KG1 (cell line): ENCODE measurements at regions not wholly inside any gene's neighbourhood (a gene's known extent, or its start where the extent isn't known, plus 50 kb on each side); places are given as distances from the start of the nearest gene placed in this dataset.

Source experiments
- DNase-seq: peaks from one replicate; lab custom pipeline; 2025; lab: John Stamatoyannopoulos, UW

DNA sequence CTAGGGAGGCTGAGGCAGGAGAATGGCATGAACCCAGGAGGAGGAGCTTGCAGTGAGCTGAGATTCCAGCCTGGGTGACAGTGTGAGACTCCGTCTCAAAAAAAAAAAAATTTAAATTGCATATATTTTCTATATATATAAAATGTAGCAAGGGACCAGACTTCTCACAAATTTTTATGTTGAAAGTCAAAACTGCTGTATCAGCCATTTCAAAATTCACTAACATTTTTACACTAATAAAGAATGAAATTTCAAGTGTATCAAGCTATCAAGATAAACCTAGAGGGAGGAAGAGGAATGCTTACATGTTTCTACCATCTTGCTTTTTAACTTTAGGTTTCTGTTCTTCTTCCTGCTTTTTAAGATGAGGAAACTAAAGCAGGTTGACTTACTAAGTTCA lies 464.0 kb downstream of the KCNJ3 start:
- no peak for DNase-seq

DNA sequence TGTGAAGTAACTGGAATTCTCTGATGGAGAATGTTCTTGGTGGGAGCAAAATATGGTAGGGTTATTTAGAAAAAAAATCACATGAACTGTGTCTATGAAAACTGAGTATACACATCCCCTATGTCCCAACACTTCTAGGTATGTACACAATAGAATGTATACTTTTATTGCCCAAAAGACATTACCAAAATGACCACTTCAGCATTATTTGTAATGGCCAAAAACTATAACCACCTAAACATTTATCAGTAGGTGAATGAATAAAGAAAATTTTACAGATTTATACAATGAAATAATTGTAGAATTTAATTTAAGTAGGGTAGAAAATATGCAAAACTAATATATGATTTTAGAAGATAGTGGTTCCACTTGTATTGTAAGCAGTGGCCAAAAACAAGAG lies 462.8 kb downstream of the KCNJ3 start:
- no peak for DNase-seq

DNA sequence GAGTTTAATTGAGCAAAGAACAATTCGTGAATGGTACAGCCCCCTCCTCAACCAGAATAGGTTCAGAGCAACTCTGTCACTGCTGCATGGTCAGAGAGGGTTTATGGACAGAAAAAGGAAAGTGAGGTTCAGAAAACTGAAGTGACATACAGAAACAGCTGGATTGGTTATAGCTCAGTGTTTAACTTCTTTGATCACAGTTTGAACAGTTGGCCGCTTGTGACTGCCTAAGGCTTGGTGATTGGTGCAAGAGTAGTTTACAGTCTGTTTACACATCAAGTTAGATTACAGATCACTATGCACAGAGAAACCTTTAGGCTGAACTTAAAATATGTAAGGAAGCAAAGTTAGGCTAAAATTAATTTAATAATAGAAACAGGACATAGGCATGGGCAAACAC lies 459.2 kb downstream of the KCNJ3 start:
- DNase-seq, result no peak

DNA sequence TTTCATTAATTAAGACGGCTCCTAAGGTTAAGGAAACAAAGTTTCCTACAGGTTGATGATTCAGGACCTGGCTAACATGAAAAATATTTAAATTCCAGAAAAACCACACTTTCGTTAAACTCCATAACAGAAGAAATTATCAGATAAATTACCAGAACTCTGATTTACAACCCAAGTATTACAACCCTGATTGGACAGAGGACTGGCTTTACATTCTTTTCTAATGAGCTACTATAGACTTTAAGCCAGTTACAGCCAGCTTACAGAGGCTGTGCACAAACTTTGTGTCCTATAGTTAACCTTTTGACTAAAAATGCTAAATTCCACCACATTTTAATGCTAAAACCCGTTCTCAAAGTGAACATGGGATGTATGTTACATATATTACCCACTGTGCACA lies 458.6 kb downstream of the KCNJ3 start:
- no peak for DNase-seq

DNA sequence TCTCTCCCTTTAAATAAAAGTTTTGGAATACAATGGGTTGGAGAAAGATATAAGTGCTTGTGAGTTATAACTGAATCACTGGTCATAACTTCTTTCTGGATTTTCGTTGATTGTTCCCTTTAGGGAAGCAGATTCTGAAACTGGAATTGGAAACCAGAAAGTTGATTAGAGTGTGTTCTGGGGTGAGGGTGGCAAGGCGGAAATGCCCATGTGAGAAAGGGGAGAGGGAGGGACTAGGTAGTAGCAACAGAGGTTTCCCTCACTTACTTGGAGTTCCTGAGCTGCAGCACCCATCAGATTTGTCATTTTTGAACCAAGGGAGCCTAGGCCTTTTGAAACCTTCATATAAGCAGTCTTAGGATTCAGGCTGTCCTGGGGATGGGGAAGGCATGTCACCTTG lies 453.4 kb downstream of the KCNJ3 start:
- no peak for DNase-seq

DNA sequence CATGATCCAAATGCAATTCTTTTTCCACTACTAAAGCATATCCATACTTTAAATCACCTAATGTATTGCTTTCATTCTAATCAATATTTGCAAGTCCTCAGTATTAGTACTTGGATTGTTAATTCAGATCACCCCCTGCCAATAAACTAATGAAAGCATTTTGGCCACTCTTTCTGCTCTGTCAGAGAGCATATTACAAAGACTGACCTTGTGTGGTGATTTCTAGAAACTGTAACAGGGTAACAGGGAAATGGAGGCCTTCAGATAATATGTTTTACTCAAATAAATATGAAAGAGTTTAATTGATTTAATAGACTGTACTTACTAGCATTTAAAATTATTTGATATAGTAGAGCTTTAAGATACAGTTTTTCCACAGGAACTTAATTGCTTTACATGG lies 453.0 kb downstream of the KCNJ3 start:
- DNase-seq, result no peak

DNA sequence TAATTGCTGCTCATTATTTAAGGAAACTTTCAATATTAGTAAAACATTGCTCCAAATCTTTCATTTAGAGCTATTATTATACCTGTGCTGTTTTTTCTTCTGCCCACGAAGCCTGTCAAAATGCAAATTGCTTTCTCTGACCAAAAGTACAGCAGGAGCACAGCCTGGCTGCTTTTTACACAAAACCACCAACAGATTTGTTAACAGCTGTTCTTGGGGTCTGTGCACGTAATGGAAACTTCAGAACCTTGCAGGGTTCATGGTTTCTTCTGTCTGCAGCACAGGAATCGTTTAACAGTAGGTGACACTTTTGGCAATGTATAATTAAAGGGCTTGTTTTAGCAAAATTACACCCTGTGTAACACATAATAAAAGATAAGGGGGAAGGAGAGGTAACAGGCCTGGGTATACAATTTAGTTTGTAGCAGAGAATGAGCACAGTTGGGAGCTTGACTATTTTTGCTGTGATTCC lies 447.3 kb downstream of the KCNJ3 start:
- no peak for DNase-seq

DNA sequence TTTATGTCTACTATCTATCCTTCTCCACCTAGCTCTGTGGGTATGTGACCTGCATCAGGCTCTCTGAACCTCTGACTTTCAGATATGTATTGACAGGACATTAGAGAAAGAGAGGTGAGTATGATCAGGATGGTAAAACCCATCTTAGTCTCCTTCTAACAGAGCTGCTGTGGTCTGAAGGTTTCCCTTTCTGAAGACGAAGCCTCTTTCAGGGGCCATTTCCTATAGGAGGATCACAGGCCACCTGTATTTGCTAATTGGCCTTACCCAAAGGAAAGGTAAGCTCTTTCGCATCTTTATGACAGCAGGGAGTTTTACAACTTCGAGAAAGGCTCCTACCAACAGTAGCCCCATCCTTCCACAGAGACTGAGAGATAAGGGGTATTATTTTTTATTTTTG lies 442.9 kb downstream of the KCNJ3 start:
- DNase-seq, result no peak

DNA sequence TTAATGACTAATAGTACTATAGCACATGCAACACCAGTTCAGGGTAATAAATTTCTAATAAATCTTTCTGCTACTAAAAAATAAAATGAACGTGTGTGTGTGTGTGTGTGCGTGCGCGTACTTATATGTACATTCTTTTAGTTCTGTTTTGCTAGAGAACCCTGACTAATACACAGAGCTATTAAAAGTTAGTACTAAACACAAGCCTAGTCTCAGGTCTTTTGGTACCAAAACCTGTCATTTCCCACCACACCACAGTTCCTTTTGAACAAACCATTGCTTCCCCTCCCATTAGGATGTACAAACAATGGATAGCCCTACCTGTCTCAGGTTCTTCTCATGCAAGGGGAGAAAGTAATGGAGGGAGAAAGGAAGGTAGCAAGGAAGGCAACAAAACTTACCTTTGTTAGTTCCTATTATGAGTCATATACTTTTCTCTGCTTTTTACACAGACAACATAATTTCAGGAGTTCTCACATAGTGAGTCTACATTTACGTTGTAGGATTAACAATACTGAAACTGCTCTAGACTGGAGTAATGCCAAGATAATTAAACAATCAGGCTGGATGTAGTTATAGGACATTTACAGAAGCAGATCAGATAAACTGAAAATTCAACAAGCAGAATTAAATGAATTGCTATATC lies 427.2 kb downstream of the KCNJ3 start:
- DNase-seq, result no peak

DNA sequence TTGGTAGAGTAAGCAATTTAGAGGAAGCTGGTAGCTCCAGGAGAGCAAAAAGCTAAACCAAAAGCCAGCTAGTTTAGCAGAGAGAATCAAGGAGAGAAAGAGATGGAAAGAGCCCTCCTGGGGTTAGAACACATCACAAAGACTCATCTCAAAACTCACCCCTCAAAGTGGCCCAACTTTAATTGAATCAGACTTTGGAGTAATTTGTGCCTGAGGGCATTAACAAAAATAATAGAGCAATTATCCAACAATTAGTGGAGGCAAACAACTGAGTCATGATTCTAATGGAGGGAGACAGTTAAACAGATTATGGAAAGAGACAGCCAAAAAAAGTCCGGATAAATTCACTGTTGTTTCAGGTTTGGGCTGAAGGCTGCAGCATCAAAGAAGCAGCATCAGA lies 417.4 kb downstream of the KCNJ3 start:
- no peak for DNase-seq

DNA sequence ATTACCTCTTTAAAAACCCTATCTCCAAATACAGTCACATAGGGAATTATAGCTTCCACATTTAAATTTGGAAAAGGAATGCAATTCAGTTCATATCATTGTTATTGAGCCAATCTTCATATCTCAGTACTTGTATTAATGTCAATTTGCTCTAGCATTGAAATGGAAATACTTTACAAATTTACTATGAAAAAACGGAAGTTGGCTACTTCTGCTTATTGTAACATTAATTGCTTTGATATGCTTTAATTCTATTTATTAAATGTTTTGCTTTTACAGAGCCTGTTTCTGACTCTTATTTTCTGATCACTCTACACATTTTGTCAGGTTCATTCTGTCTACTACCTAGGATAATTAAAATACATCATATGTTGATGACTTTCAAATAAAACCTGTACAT lies 412.6 kb downstream of the KCNJ3 start:
- DNase-seq, result no peak

DNA sequence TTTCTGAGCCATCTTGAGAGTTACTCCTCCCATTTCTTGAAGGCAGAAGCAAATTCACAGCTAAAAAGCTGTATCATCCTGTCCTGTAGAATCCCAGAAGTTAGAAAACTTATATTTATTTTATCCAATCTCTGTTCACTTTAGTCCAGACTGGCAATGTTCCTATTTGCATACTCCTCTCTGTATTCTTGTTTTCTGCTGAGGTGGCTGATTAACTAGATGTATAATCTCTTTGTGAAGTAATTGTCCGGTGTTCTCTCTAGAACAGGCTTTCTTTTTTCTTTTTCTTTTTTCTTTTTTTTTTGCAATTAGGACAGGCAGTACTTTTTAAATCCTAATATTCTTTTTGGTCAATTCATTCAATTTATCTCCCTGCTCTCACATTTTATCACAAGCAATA lies 411.0 kb downstream of the KCNJ3 start:
- DNase-seq, result no peak

DNA sequence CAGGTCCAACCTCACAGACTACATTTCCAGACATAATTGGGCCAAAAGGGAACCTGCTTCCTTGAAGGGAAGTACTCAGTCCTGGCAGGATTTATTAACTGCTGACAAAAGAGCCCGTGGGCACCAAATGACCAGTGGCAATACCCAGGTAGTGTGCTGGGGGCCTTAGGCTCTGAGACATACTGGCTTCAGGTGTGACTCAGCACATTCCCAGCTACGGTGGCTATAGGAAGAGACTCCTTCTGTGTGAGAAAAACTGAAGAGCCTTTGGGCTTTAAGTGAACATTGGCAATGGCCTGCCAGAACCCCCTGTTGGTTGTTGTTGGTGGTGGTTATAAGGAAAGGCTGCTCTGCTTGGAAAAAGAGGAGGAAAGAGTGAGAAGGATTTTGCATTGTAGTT lies 401.8 kb downstream of the KCNJ3 start:
- no peak for DNase-seq

DNA sequence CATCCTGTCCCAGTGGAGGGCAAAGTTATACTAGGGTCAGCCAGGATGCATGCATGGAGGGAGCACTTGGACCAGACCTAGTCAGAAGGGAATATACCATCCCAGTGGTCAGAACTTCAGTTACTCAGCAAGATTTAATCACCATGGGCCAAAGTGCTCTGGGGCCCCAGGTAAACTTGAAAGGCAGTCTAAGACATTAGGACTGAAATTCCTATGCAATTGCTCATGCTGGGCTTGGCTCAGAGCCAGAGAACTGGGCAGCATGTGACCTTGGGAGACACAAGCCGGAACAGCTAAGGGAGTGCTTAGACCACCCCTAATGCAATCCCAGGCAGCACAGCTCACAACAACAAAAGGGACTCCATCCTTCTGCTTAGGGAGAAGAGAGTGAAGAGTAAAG lies 401.3 kb downstream of the KCNJ3 start:
- DNase-seq, result no peak

DNA sequence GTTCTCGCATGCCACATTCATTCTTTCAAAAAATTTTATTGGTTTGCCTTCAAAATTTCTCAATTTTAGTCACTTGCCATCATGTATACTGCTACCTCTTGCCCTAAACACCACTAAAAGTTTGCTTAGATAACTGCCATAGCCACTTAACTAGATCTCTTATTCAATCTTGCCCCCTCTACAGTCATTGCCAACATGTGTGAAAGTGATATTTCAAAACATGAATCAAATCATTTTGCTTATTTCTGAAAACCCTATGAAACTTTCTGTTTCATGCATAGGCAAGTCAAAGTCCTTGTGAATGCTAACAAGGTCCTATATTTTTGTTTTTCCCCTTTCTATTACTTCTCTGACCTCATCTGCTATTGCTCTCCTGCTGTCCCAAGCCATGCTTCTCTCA lies 397.1 kb downstream of the KCNJ3 start:
- no peak for DNase-seq

DNA sequence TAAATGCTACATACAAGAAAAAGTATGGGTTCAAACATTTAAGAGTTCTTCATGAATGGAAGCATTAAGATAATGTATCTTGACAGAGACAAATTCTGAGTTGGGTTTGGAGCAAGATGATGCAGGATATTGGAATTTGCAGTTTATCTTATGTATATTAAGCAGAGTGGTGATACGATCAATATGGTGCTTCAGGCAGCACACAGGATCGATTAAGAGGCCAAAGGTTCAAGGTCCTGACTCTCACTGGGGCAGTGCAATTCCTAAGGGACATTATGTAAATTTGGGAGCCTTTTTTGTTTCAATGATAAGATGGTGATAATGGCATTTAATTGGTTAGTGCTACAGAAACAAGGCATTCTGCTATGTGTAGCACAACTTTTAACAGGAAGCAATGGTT lies 381.9 kb downstream of the KCNJ3 start:
- no peak for DNase-seq

DNA sequence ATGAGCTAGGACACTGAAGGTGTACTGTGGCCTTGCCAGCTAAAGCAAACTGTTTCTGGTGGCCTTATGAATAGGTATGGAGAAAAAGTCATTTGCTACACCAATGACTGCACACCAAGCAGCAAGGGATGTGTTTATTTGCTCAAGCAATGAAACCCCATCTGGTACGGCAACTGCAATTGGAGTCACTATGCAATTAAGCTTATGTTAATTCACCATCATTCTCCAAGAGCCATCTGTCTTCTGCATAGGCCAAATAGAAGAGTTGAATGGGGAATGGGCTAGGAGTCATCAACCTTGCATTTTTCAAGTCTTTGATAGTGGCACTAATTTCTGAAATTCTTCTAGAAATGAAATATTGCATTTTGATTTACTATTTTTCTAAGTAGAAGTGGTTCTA lies 372.0 kb downstream of the KCNJ3 start:
- no peak for DNase-seq

DNA sequence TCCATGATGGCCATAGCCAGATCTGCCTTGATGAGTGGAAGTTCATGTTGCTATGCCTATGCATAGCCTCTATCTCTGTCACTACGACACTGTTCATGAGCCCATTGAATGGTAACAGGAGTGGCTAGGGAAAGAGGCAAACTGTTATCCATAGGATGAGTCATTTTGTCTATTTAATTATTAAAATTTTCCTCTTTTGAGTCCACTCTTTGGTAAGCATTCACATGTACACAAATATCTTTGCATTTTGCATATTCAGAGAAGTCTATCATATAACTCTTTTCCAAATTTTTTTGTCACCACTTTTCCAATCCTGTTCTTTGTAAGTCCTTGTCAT lies 364.4 kb downstream of the KCNJ3 start:
- DNase-seq, result no peak

DNA sequence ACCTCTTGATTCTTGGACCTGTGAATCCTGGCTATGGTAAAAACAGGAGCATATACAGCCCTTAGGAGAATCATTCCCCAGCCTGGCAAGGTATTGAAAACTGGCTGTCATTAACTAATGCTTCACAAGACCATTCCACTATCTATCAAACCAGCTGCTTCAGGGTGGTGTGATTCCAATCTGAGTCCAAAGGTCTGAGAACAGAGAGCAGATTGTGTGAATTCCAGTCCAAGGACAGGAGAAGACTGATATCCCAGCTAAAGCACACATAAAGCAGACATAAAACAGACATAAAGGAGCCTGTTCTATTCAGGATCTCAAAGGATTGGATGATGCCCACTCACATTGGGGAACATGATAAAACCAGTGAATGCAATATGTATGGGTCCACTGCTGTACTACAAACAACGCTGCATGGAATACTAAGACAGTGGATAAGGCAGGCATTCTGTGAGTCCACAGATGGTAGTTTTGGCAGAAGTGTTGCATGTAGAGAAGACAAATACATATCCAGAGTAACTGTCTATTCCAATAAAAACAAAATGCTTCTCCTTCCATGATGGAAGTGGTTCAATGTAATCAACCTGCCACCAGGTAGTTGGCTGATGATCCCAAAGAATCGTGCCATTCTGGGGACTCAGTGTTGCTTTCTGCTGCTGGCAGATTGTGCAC lies 363.9 kb downstream of the KCNJ3 start:
- DNase-seq, result no peak

DNA sequence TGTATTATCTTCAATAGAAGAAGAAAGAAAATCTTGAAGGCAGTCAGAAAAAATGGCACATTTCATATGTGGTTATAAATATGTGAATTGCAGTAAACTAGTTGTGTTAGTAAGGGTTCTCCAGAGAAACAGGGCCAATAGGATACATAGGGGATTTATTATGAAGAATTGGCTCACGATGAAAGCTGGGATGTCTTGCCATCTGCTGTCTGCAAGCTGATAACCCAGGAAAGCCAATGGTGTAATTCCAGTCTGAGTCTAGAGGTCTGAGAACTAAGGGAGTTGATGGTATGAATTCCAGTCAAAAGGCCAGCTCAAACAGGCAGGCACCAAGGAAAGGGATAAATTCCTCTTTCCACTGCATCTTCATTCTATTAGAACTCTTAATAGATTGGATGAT lies 362.4 kb downstream of the KCNJ3 start:
- DNase-seq, result no peak

DNA sequence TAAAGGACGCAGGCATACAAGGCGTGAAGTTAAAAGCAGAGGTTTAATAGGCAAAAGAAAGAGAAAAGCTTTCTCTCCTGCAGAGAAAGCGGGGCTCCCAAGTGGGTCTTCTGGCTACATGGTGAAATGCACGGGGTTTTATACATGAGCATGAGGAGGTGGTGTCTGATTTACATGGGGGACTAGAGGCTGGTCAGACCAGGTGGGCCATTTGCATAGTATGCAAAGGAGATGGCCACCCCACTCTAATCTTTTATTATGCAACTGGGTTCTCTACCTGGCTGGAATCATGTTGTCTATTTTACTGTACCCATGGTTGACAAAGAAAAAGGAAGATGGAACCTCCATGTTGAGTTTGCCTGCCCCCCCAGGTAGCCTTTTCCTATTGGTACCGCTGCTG lies 356.2 kb downstream of the KCNJ3 start:
- DNase-seq, result no peak

DNA sequence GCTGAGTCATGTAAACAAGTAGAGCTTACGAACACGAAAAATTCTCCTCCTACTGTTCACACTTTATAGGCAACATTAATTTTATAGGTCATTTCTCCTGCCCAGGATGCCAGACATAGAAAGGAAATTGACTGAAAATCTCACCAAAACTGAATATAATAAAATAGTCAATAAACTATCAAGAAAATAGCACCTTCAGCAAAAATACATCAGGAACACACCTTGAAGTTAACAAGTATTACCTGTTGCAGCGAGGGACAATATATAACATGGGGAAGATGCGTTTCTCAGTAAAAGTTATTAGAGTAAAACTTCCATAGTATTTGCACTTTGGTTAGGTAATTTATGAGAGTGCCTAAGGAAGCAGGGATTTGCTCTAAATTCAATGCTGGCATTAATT lies 344.6 kb downstream of the KCNJ3 start:
- DNase-seq, result no peak

DNA sequence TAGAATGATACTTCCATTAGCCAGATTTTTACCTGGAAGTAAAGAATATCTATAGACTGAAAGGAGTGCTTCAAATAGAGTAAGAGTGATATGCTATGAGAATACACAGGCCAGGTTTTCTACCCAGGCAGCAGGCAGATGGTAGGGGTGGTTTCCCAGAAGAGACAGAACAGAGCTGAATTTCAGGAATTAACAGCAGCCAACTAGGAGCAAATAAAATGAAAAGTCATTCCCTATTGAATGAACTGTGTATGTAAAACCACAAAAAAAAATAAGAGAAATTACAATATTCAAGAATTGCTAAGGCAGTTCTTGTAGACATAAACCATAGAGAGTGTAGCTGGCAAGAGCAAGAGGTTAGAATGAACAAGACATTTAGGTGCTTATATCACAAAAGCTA lies 336.8 kb downstream of the KCNJ3 start:
- DNase-seq, result no peak

DNA sequence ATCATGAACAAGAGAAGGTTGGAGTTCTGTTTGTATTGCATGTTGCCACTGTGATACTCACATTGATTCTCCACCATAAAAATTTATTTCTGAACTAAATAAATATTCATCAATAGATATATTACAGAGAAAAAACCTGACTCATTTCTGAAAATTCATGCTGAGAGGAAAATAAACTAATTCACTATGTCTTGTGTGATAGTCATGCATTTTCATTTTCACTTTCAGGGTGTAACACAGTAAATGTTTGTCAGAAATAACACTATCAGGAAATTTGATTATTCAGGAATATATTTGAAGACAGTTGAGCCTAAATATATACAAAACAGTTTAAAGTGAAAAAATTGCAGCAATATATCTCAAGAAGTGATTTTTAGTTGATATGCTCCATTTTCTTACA lies 335.2 kb downstream of the KCNJ3 start:
- DNase-seq, result no peak
